GM19238 (cell line): ENCODE measurements at regions not wholly inside any gene's neighbourhood (a gene's known extent, or its start where the extent isn't known, plus 50 kb on each side); places are given as distances from the start of the nearest gene placed in this dataset.
A peak's percentile ranks its signal among the peaks of the same experiment; 100 is the strongest.

Experiments
- DNase-seq: peaks from one replicate; pipeline ENCODE4 v3.0.0; 2011; ENCODE audit warnings: low spot score; ENCODE audit not compliant: insufficient read length

- DNase-seq: peak; percentile 21
Observed at GRCh38 chr6:16078064-16078463, 50.8 kb upstream of the MYLIP start.

DNA sequence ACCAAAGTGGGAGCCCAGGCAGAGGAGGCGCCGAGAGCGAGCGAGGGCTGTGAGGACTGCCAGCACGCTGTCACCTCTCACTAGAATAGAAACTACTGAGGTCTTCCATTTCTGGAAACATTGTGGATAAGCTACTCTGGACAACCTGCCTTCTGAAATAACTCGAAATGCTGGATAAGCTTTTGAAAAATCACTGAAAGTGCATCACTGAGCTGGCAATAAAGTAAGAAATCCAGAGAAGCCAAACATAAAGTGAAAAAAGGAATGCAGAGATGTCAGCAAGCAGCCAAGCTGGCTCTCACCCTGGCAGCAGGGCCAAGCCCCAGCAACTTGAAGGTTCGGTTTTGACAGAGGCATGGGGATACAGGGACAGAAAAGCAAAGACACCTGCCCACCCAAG is 59.2 kb upstream of the MYLIP start:
- no peak for DNase-seq

DNA sequence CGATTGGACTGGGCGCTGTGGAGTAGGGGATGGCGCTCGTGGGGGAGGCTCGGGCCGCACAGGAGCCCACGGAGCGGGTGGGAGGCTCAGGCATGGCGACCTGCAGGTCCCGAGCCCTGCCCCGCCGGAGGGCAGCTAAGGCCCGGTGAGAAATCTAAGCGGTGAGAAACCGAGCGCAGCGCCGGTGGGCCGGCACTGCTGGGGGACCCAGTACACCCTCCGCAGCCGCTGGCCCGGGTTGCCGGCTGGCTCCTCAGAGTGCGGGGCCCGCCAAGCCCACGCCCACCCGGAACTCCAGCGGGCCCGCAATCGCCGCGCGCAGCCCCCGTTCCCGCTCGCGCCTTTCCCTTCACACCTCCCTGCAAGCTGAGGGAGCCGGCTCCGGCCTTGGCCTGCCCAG is 59.7 kb upstream of the MYLIP start:
- no peak for DNase-seq

DNA sequence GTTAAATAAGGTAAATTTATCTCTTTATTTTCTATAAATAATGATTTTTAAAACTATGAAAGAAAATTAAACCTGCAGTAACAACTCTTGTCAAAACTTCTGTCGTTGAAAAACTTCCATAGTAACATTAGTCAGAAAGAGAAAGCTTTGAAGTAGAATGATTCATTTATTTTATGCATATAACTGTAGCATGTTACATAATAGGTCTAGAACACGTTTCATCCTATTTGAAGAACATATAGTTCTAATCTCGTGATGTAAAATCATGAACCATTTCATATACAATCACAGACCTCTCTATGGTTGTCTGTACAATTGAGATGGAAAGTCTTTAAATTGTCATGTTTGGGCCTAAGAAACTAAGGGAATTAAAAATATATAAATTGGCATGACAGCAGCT is 61.3 kb upstream of the MYLIP start:
- no peak for DNase-seq

GRCh38 chr6:16064671-16065072 is 64.2 kb upstream of the MYLIP start:
- no peak for DNase-seq

GRCh38 chr6:16063580-16063979 is 65.3 kb upstream of the MYLIP start:
- DNase-seq: no peak

DNA sequence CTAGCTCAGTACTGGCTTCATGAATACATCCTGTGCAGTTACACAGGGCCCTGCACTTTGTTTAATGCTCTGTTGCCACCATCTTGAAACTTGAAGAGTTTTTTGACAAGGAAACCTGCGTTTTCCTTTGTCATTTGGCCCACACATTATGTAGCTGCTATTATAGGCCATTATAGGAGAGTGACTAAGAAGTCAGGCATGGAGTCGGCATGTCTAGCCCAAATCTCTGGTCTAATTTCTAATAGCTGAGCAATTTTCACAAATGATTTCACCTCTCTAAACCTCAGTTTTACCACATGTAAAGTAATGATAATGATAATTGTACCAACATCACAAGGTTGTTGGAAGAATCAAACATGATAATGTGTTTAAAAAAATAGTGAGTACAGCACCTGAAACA is 67.1 kb upstream of the MYLIP start:
- DNase-seq: no peak

DNA sequence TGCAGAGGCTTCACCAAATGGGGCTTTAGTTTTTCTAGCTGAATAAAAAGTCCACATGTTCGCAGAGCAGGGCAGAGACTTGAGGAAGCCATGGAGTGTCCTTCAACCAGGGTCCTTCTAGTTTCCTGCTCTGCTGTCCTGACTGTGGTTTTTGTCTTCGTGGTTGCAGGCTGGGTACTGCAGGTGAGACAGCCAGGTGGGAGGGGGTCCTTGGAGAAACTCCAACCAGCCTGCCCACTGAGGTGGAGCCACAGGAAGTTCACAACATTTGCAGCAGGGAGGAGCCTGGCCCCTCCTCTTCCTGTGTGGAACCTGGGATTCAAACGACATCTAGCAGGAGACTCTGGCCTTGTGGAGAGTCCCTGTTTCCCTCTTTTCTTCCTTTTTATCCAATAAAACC is 68.8 kb upstream of the MYLIP start:
- no peak for DNase-seq

DNA sequence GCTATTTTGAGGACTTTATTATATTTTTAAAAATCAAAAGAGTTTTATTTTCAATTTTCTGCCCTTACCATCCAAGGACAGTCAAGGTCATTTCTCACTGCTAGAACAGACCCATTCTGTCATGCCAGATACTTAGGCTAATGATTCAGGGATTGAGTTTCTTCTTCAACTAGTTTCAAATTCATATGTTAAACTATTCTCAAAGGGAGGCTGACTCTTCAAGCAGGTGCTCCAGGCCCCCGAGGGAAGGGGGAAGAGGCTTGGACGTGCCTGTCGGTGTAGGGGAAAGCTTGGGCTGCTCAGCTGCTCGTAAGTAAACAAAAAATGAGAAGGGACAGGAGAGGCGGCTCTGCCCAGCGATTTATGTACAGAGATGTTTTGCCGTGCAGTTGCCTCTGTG is 69.4 kb upstream of the MYLIP start:
- DNase-seq: no peak

- DNase-seq: no peak
Observed at GRCh38 chr6:16058929-16059345, 69.9 kb upstream of the MYLIP start.

GRCh38 chr6:16058201-16058928 is 70.5 kb upstream of the MYLIP start:
- no peak for DNase-seq

- DNase-seq: no peak
Observed at GRCh38 chr6:16057446-16057845, 71.4 kb upstream of the MYLIP start.

- no peak for DNase-seq
Observed at GRCh38 chr6:16056263-16056870, 72.5 kb upstream of the MYLIP start.

GRCh38 chr6:16055852-16056251 is 73.0 kb upstream of the MYLIP start:
- DNase-seq: no peak

GRCh38 chr6:16049168-16049567 is 79.7 kb upstream of the MYLIP start:
- no peak for DNase-seq

DNA sequence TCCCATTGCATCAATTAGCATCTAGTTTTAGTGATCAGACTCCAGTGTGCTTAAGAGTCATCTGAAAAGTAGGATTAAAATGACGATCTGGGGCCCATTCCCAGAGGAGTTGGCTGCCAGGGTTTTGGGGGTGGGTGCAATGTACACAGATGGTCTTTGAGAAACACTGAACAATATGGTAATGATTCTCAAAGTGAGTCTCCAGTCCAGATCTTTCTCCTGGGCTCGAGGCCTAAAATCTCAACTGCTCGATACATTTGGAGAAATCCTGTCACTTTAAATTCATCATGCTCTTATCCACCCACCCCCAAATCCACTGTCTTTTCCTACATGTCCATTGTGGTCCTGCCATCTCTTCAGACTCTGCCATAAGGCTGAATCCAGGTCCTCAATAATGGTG is 80.7 kb upstream of the MYLIP start:
- no peak for DNase-seq

DNA sequence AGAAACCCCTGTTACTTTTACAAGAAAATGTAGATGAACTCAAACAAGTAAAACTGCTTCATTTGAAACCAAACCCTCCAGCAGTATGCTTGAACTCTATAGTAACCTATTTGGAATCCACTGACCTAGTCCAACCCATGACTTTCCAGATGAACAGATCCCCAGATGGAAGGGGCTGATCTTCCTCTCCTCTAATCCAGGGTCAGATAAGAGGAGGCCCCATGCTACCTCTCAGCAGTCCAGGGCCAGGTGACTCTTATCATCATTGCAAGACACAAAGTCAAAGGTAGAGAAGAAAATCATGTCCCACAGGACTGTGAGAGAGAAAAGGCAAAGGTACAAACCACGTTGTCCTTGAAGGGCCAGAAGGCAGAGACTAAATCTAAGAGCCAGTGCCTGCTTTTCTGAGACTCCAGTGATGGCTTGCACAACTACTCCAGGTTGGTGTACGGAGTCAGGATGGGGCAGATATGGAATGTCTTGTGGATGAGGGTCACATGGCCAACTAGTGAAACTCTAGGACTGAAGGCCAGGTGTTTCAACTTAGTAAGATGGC is 81.4 kb upstream of the MYLIP start:
- DNase-seq: no peak

DNA sequence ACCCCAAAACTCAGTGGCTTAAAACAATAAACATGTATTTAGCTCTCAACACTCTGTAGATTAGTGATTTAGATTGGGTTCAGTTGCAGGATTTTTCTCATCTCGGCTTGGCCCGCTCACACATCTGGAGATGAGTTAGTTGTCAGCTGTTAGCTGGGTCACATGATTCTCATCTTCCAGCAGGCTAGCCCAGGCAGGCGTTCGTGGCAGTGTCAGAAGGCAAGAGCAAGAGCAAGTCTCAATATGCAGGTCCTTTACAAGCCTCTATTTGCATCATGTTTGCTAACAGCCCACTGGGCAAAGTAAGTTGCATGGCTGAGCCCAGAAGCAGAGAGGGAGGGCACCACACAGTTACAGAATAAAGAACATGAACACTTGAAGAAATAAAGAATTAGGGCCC is 83.6 kb upstream of the MYLIP start:
- DNase-seq: no peak

GRCh38 chr6:16044211-16044643 is 84.7 kb upstream of the MYLIP start:
- no peak for DNase-seq

- peak; percentile 11 for DNase-seq
Observed at GRCh38 chr6:16043171-16044135, 85.4 kb upstream of the MYLIP start.

GRCh38 chr6:16042751-16043150 is 86.1 kb upstream of the MYLIP start:
- no peak for DNase-seq

- no peak for DNase-seq
Observed at GRCh38 chr6:16041327-16041726, 87.6 kb upstream of the MYLIP start.
